ENCODE measurements at regions not wholly inside any gene's neighbourhood (a gene's known extent, or its start where the extent isn't known, plus 50 kb on each side); places are given as distances from the start of the nearest gene placed in this dataset.

GRCh38 chr3:194755671-194756459, 70.2 kb downstream of the FAM43A start:
- Histone ChIP-seq H3K36me3 (ENCODE audit: control insufficient read depth, insufficient read depth, low read length) (no peaks in the 10 kb centered on the region), H3K27me3 (ENCODE audit: control insufficient read depth, insufficient read depth, low read length, poor library complexity, severe bottlenecking) (no peaks in the 10 kb centered on the region), H3K4me3 (ENCODE audit: insufficient read depth, low read depth, low read length) (no peak overlapping the region), H3K4me1 (ENCODE audit: control insufficient read depth, insufficient read depth, low read length) (peaks cover 16% of the 10 kb centered on the region), H3K9me3 (ENCODE audit: control insufficient read depth, low read length) (no peaks in the 10 kb centered on the region), H3K27ac (ENCODE audit: insufficient read depth, low read depth, low read length, poor library complexity, severe bottlenecking) (no peak overlapping the region)
- WGBS, 2 experiments: 96 to 97% methylated on average over 29 of the region's 29 CpGs

- 94 to 99% methylated on average over 4 of the region's 4 CpGs for WGBS, 2 experiments
- Histone ChIP-seq H3K27ac (ENCODE audit: insufficient read depth, low read depth, low read length, poor library complexity, severe bottlenecking) (no peak overlapping the region), H3K36me3 (ENCODE audit: control insufficient read depth, insufficient read depth, low read length) (no peaks in the 10 kb centered on the region), H3K4me1 (ENCODE audit: control insufficient read depth, insufficient read depth, low read length) (peaks cover 17% of the 10 kb centered on the region), H3K4me3 (ENCODE audit: insufficient read depth, low read depth, low read length) (no peak overlapping the region), H3K9me3 (ENCODE audit: control insufficient read depth, low read length) (no peaks in the 10 kb centered on the region), H3K27me3 (ENCODE audit: control insufficient read depth, insufficient read depth, low read length, poor library complexity, severe bottlenecking) (no peaks in the 10 kb centered on the region)
Observed at GRCh38 chr3:194756460-194756779, 70.7 kb downstream of the FAM43A start.

GRCh38 chr3:194756791-194757325, 71.2 kb downstream of the FAM43A start:
- Histone ChIP-seq H3K27me3 (ENCODE audit: control insufficient read depth, insufficient read depth, low read length, poor library complexity, severe bottlenecking) (no peaks in the 10 kb centered on the region), H3K4me1 (ENCODE audit: control insufficient read depth, insufficient read depth, low read length) (peaks cover 17% of the 10 kb centered on the region), H3K4me3 (ENCODE audit: insufficient read depth, low read depth, low read length) (no peak overlapping the region), H3K36me3 (ENCODE audit: control insufficient read depth, insufficient read depth, low read length) (no peaks in the 10 kb centered on the region), H3K9me3 (ENCODE audit: control insufficient read depth, low read length) (no peaks in the 10 kb centered on the region), H3K27ac (ENCODE audit: insufficient read depth, low read depth, low read length, poor library complexity, severe bottlenecking) (no peak overlapping the region)
- WGBS, 2 experiments: 90 to 93% methylated on average over 10 of the region's 10 CpGs

GRCh38 chr3:194757647-194758061, 72.0 kb downstream of the FAM43A start:
- H3K27ac ChIP-seq (ENCODE audit: insufficient read depth, low read depth, low read length, poor library complexity, severe bottlenecking): peak overlapping the region; percentile 12
- WGBS, 2 experiments: 66 to 71% methylated on average over 2 of the region's 2 CpGs
- no peak overlapping the region for H3K4me3 ChIP-seq (ENCODE audit: insufficient read depth, low read depth, low read length)
- no peaks in the 10 kb centered on the region for H3K9me3 ChIP-seq (ENCODE audit: control insufficient read depth, low read length)
- peaks cover 17% of the 10 kb centered on the region for H3K4me1 ChIP-seq (ENCODE audit: control insufficient read depth, insufficient read depth, low read length)
- no peaks in the 10 kb centered on the region for H3K27me3 ChIP-seq (ENCODE audit: control insufficient read depth, insufficient read depth, low read length, poor library complexity, severe bottlenecking)
- H3K36me3 ChIP-seq (ENCODE audit: control insufficient read depth, insufficient read depth, low read length): no peaks in the 10 kb centered on the region

- peaks cover 17% of the 10 kb centered on the region for H3K4me1 ChIP-seq (ENCODE audit: control insufficient read depth, insufficient read depth, low read length)
- H3K27me3 ChIP-seq (ENCODE audit: control insufficient read depth, insufficient read depth, low read length, poor library complexity, severe bottlenecking): no peaks in the 10 kb centered on the region
- WGBS, 2 experiments: 92 to 93% methylated on average over 2 of the region's 2 CpGs
- no peak overlapping the region for H3K4me3 ChIP-seq (ENCODE audit: insufficient read depth, low read depth, low read length)
- H3K9me3 ChIP-seq (ENCODE audit: control insufficient read depth, low read length): no peaks in the 10 kb centered on the region
- no peak overlapping the region for H3K27ac ChIP-seq (ENCODE audit: insufficient read depth, low read depth, low read length, poor library complexity, severe bottlenecking)
- H3K36me3 ChIP-seq (ENCODE audit: control insufficient read depth, insufficient read depth, low read length): no peaks in the 10 kb centered on the region
Observed at GRCh38 chr3:194758716-194759115, 73.0 kb downstream of the FAM43A start.

DNA sequence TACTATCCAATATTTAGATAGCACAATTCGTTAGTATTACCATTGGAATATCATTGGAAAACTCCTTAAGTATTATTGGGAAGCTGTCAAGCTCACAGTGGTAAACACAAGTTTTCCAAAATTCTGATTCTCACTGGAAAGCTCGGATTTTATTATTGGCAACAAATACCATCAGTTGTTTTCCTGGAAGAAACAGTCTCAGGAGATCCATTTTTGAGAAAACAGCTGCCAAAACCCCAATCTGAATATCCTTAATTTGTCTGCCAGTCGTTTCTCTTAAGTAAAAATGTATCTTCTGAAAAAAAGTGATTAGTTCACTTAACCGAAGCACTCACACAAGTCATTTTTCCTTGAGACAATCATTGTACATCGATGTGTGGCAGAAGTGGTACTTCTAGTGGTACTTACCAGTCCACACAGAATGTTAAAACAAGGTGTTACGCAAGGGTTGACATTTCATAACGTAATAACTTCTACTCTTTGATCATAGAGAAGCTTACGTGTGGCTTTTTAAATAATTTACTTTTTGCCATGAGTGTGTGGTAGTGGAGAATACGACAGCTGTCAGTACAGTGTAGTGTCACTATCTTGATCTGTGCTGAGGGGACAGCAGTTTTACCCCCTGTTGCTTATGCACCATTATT, 74.9 kb downstream of the FAM43A start:
- H3K9me3 ChIP-seq (ENCODE audit: control insufficient read depth, low read length): no peaks in the 10 kb centered on the region
- H3K4me3 ChIP-seq (ENCODE audit: insufficient read depth, low read depth, low read length): no peak overlapping the region
- no peaks in the 10 kb centered on the region for H3K36me3 ChIP-seq (ENCODE audit: control insufficient read depth, insufficient read depth, low read length)
- H3K4me1 ChIP-seq (ENCODE audit: control insufficient read depth, insufficient read depth, low read length): peaks cover 17% of the 10 kb centered on the region
- WGBS, 2 experiments: 95 to 99% methylated on average over 8 to 9 of the region's 9 CpGs
- no peaks in the 10 kb centered on the region for H3K27me3 ChIP-seq (ENCODE audit: control insufficient read depth, insufficient read depth, low read length, poor library complexity, severe bottlenecking)
- no peak overlapping the region for H3K27ac ChIP-seq (ENCODE audit: insufficient read depth, low read depth, low read length, poor library complexity, severe bottlenecking)

DNA sequence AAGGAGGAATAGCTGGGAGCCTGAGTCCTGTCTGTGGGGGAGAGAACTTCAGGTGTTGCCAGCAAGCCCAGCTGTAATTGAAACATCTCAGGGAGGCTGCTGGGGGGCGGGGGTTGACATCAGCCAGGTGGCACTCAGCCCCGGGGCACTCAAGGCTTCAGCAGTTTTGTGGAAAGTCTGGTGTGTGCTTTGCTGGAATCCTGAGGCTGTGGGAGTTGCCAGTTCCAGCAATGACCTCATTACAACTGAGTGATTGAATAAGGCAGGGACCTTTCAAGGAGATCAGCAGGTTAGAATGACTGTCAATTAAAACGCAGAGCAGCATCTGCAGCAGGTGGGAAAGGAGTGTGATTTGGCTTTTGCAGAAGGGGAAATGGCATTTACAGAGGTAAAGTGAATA, 75.7 kb downstream of the FAM43A start:
- Histone ChIP-seq H3K9me3 (ENCODE audit: control insufficient read depth, low read length) (no peaks in the 10 kb centered on the region), H3K27ac (ENCODE audit: insufficient read depth, low read depth, low read length, poor library complexity, severe bottlenecking) (no peak overlapping the region), H3K36me3 (ENCODE audit: control insufficient read depth, insufficient read depth, low read length) (no peaks in the 10 kb centered on the region), H3K4me3 (ENCODE audit: insufficient read depth, low read depth, low read length) (no peak overlapping the region), H3K27me3 (ENCODE audit: control insufficient read depth, insufficient read depth, low read length, poor library complexity, severe bottlenecking) (no peaks in the 10 kb centered on the region), H3K4me1 (ENCODE audit: control insufficient read depth, insufficient read depth, low read length) (peaks cover 17% of the 10 kb centered on the region)
- 46 to 49% methylated on average over 3 of the region's 3 CpGs for WGBS, 2 experiments

DNA sequence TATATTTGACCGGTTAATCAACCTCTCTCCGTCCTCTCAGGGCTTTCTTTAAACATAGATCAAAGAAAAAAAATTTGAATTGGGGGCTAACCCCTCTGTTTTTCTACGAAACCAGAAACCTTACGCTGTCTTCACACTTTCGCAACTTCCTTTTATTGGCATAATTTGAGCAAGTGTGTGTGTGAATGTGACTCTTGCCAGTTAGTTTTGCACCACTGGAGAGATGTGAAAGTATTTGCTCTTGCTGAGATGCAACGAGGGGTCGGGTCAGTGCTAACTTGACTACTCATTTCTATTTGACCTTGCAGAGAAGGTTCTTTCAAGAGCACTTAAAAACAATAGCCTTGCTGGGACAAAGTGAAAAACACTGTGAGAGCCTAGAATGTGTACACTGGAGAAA, 81.2 kb downstream of the FAM43A start:
- 95 to 97% methylated on average over 7 of the region's 7 CpGs for whole genome bisulfite sequencing, 2 experiments
- no peaks in the 10 kb centered on the region for H3K36me3 ChIP-seq (ENCODE audit: control insufficient read depth, insufficient read depth, low read length)
- no peaks in the 10 kb centered on the region for H3K4me1 ChIP-seq (ENCODE audit: control insufficient read depth, insufficient read depth, low read length)
- no peak overlapping the region for H3K27ac ChIP-seq (ENCODE audit: insufficient read depth, low read depth, low read length, poor library complexity, severe bottlenecking)
- H3K27me3 ChIP-seq (ENCODE audit: control insufficient read depth, insufficient read depth, low read length, poor library complexity, severe bottlenecking): no peaks in the 10 kb centered on the region
- H3K4me3 ChIP-seq (ENCODE audit: insufficient read depth, low read depth, low read length): no peak overlapping the region
- H3K9me3 ChIP-seq (ENCODE audit: control insufficient read depth, low read length): no peaks in the 10 kb centered on the region

DNA sequence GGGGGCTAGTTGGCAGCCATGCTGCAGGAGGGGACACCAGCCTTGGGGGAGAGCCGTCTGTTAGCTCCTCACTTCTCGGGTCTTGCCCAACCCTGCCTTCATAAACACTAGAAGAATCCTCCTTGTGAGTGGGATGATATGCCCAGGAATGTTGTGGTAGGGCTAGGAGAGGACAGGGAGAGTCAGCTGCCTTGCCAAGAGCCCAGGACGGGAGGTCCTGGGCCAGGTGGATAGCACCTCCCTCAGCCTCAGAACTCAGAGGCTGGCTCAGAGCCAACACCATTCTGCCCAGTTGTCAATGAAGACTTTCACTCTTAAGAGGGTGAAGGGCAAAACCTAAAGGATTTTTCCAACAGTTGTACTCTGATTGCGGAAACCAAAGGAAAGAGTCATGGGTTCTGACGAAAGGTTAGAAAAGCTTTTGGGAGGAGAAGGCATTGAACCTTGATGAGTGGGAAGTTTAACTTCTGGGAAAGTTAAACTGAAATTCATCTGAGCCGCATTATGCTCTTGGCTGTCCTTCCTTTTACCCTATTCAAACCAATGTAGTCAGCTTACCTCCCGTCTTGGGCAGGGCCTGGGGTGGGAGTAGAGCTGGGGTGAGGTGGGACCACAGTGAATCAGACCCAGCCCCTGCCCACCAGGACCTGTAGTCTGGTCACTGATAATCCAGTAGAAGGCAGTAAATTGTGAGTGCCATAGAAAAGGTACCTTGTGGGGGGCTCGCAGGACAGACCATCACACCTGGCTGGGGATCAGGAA, 81.9 kb downstream of the FAM43A start:
- WGBS, 2 experiments: 91 to 94% methylated on average over 5 to 8 of the region's 8 CpGs
- no peak overlapping the region for H3K27ac ChIP-seq (ENCODE audit: insufficient read depth, low read depth, low read length, poor library complexity, severe bottlenecking)
- no peaks in the 10 kb centered on the region for H3K36me3 ChIP-seq (ENCODE audit: control insufficient read depth, insufficient read depth, low read length)
- no peak overlapping the region for H3K4me3 ChIP-seq (ENCODE audit: insufficient read depth, low read depth, low read length)
- no peaks in the 10 kb centered on the region for H3K4me1 ChIP-seq (ENCODE audit: control insufficient read depth, insufficient read depth, low read length)
- H3K27me3 ChIP-seq (ENCODE audit: control insufficient read depth, insufficient read depth, low read length, poor library complexity, severe bottlenecking): no peaks in the 10 kb centered on the region
- H3K9me3 ChIP-seq (ENCODE audit: control insufficient read depth, low read length): no peaks in the 10 kb centered on the region

DNA sequence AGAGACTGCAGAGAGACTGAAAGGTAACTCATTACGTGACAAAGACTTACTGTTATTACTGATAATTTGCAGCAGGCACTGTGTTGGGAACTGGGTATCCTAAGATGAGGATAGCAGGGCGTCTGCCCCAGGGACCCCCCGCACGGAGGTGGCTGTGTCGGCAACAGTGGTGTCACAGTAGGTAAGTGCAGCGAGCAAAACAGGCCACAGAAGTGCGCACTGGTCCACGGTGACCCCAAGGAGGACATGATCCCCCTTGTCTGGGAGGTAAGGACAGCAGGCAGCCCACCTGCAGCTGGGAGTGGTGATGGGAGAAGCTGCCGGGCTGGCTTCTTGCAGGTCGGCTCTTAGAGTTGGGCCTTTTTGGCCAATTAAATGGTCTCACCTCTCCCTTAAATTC, 82.9 kb downstream of the FAM43A start:
- WGBS, 2 experiments: 81% methylated on average over 10 of the region's 10 CpGs
- no peaks in the 10 kb centered on the region for H3K36me3 ChIP-seq (ENCODE audit: control insufficient read depth, insufficient read depth, low read length)
- no peak overlapping the region for H3K4me3 ChIP-seq (ENCODE audit: insufficient read depth, low read depth, low read length)
- H3K9me3 ChIP-seq (ENCODE audit: control insufficient read depth, low read length): no peaks in the 10 kb centered on the region
- no peaks in the 10 kb centered on the region for H3K27me3 ChIP-seq (ENCODE audit: control insufficient read depth, insufficient read depth, low read length, poor library complexity, severe bottlenecking)
- no peak overlapping the region for H3K27ac ChIP-seq (ENCODE audit: insufficient read depth, low read depth, low read length, poor library complexity, severe bottlenecking)
- H3K4me1 ChIP-seq (ENCODE audit: control insufficient read depth, insufficient read depth, low read length): no peaks in the 10 kb centered on the region
